Urothelium cell line (cell line): ENCODE measurements at regions not wholly inside any gene's neighbourhood (a gene's known extent, or its start where the extent isn't known, plus 50 kb on each side); places are given as distances from the start of the nearest gene placed in this dataset.
"Not testable (repeated sequence)": the region's sequence is repeated elsewhere in the genome, so short reads cannot be mapped to it uniquely, and the experiment has no call there.

Source experiments
- DNase-seq: peaks from one replicate; pipeline ENCODE4 v3.0.0; 2011; ENCODE audit warnings: low spot score, mixed read lengths
- FAIRE-seq: peaks from 2 replicates; lab custom pipeline; 2011; peaks lifted over from hg19 to GRCh38; lab: Jason Lieb, UNC

DNA sequence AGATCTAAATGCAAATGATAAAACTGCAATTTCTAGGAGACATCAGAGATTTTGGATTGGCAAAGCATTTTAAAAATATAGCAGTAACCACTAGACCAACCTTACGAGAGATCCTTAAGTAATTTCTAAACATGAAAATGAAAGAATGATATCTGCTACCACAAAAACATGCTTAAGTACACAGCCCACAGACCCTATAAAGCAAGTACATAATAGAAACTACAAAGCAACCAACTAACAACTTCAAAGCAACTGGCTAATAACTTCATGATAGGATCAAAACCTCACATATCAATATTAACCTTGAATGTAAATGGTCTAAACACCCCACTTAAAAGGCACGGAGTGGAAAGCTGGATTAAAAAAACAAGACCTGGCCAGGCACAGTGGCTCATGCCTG, 209.9 kb upstream of the SOX14 start:
- DNase-seq (no peak), FAIRE-seq (no peak)

DNA sequence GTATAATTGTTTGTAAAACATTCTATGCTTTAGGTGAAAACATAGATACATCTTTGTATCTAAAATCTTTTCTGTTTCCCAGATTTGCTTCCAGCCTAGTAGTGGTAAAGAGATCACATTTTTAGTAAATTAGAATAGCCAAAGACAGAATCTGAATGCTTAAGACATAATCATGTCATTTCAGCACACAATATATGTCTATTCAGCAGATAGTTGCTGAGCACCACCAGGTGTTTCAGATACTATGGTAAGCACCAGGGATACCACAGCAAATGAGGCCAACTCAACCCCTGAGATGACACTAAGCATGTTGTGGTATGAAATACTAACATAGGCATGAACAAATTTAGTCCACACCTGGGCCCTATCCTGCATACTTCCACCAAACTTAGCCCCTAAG, 195.2 kb upstream of the SOX14 start:
- no peak for DNase-seq
- no peak for FAIRE-seq

DNA sequence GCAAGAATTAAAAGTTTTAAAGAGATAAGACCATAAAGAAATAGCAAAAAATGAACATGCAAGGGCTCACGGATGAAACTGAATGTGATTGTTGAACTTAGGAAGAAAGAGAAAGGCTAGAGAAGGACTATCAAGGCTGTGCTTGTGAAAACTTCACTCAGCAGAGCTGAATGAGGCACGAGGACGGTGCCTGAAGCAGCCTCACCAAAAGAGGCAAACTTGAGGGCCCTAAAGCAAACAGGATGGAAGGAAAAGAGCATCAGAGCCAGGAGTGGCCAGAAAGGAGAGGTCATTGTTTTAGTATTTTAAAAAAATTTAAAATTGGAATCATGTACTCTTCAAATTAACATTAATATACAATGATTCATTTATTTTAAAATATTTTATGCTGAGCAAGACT, 191.2 kb upstream of the SOX14 start:
- no peak for DNase-seq
- no peak for FAIRE-seq

DNA sequence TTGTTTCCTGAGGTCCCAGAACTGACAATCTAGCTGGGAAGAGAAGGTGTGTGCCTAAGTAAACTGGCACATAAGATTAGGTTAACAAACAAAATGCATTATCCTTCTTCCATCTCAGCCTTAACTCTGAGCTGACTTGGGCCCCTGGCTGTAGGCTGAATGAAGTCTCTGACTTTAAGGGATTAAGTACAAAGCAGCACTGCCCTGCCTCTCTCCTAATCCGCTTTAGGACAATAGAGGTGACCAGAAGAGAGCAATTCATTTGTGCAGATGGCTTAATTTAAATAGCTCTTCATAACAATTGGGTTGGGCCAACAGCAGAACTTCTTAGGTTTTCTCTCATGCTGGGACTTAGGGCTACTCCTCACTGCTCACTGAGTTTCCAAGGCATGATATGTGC, 181.6 kb upstream of the SOX14 start:
- DNase-seq (no peak), FAIRE-seq (no peak)

DNA sequence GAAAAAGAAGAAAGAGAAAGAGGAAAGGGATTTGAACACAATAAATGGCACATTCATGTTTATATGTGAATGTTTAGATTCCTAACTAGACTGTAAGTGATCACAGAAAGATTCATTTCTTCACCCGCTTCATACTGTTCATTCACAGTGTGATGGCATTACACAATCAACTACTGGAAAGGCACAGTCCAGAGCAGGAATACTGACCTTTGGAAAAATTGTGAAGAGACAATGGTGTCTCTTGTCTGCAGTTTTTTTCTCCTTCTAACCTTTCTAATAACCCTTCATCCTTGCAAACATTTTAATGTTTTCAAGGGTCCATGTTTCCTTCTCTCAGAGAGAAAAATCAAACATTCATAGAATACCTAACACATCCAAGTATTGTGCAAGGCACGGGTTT, 180.9 kb upstream of the SOX14 start:
- FAIRE-seq (no peak), DNase-seq (no peak)

DNA sequence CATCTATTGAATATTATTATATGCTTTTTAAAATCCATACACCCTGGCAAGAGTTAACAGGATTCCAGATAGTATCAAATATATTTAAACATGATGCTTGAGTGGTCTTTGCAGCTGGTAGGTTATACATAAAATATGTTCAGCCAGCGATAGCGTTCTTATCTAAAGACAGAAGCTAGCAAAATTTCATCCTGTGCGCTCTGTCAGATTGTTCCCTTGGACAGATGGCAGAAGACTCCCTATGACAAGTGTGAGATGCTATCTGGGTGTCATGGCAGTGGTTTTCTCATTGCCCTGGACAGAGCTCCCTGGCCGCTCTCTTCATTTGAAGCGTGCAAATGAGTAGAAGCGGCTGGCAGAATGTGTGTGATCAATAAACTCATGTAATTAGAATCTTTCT, 175.2 kb upstream of the SOX14 start:
- no peak for FAIRE-seq
- DNase-seq = no peak

DNA sequence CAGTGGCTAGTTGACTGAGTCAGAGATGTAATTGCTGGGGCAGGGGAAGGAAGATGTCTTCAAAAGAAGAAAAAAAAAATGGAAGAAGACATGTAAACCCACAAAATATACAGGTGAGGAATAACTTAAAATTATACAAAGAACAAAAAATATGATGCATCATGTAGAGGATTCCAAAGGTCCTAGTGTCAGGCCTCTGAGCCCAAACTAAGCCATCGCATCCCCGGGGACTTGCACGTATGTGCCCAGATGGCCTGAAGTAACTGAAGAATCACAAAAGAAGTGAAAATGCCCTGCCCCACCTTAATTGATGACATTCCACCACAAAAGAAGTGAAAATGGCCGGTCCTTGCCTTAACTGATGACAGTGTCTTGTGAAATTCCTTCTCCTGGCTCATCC, 168.7 kb upstream of the SOX14 start:
- not testable (repeated sequence) for FAIRE-seq, DNase-seq

DNA sequence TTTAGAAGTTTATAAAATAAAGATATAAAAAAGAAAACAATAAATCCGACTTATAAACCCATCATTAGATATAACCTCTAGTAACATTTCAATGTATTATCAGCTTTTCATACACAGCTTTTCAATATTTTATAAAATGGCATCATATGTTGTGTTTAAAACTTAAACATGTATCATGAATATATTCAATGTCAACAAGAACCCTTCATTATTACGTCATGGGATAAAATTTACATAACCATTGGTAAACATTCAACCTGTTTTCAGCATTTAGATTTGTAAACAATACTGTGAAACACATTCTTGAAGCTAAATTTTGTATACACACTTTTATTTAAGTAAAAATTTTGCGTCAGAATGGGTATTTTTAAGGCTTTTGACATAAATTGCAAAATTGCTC, 153.4 kb upstream of the SOX14 start:
- FAIRE-seq (no peak), DNase-seq (no peak)

DNA sequence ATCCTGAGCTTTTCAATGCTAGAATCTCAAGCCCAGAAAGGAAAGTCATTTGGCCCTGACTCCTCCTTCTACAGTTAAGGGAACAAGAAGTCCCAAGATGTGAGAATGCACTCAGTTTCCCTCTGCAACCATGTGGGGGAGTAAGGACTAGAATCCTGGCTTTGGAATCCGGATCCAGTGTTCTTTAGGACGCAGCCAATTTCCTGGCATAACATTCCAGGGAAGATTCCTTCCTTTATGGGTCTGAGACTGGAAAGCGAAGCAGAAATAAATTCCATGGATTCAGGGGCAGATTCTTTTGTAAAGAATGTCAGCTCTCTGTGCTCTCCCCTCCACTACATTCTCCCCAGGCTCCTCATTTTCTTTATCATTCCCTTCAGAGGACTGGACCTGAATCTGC, 151.8 kb upstream of the SOX14 start:
- FAIRE-seq (no peak), DNase-seq (peak; percentile 3)

DNA sequence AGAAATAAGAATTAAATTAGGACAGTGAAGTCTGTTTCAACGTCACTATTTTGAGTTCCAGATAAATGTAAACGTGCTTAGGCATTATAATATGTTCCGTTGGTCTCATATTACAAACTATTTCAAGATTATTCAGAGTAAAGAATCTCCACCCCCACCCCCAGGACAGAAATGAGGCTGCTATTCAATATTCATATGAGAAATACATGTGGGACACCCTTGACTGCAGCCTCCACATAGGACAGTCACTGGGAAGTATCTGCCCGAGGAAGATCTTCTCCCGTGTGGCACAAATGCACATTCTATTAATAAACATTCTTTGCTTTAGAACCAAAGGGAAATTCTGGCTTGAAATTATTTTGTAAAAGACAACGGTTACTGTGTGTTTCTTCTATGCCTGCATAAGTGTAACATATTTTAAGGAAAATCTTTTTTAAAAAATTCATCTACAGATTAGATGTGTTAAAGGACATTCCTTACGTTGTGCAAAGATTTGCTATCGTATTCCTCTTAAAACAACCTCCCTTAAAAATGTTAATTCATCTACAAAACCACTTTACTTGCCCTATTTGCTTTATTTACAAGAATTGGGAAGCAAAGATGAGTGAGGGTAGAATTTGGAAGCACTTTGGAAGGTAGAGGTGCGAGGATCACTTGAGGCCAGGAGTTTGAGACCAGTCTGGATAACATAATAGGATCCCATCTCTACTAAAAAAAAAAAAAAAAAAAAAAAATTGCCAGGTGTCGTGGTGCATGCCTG, 148.3 kb upstream of the SOX14 start:
- no peak for DNase-seq
- no peak for FAIRE-seq

DNA sequence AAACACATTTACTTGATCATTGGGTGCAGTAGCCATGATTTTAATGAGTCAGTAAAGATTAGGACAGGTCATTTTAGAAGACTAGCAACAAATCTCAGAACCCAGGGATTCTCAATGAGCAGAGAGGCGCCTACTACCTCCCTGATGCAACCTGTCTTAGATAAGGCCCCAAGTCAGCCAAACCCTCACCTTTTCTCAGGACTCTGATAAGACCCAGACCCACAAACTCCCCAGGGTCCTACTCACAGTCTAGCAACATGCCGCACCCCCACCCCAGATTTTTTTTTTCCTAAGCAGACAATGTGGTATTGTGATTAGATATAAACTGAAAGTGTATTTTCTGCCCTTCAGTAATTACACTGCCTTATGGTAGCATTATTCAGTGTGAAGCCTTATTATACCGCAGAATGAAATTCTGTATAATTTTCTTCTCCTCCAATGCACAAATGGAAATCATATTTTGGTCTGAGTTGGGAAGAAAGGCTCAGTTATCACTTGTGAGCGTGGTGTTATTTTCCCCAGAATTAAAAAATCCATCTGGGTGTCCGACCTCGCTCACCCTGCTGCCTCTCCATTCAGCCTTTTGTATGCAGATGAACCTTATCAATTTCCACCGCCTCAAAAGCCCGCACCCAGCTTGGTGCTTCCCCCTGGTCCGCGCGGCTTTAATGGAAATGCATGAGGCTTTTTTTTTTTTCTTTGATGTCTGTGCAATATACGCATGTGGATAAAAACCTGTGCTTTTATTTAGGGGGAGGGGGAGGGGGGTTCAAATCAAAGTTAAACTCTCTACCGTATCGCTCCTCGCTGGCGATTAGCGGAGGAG, 122.0 kb upstream of the SOX14 start:
- no peak for DNase-seq
- no peak for FAIRE-seq

DNA sequence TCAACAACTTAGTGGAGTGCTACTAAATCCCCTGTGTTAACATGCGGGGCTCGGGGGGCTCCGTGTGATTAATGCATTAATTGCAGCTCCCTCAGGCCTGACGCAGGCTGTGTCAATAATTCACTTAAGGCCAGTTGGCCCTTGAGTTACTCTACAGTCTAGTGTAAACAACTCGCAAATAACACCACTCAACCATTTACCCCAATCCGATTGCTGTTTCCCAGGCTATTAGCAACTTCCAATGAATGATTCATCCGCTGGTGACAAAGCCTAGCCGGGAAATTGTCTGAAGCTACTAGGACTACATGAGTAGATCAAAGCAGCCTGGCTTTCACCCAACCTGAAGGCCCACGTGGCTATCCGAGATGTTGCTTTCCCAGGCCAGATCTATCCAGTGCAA, 121.3 kb upstream of the SOX14 start:
- FAIRE-seq (no peak), DNase-seq (no peak)

DNA sequence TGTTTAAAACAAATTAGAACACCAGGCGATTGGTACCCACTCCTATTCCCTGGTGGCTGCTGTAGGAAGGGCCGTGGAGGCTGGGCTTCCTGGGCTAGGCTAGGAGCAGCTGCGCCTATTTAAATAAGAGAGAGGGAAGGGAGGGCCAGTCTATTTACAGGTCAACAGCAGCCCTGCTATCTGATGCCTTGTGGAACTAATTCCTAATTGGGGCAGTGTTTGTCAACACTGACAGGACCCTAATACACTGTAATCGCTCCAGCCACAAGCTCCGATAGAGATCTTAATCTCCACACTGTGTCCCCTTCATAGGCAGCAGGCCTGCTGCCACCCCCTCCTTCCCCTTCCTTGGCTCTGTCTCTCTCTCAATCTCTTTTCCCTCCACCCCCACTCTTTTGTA, 116.9 kb upstream of the SOX14 start:
- no peak for FAIRE-seq

DNA sequence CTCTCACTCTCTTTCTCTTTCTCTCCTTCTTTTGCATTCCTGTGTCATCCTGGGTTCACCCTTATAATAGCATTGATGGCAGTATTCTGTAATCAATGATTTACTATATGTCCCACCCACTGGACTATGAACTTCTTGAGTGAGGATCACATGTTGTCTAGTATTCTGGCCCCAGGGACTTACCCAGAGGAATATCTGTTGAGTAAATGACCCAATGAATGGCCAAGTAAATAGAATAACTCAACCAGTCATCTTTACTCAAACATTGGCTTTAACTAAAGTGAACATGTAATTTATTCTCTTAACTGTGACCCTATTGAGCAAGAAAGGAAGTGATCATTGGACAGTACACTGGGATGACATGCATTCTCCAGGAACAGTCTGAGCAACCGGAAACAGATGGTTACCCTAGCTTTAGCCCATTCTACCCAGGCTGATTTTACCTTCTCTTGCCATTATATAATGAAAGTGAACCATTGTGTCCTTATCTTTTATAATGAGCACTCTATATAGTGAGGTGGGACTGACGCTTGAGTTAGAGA, 94.5 kb upstream of the SOX14 start:
- DNase-seq = no peak
- no peak for FAIRE-seq

More for the DNA sequence above, 116.9 kb upstream of the SOX14 start:
- DNase-seq = no peak

DNA sequence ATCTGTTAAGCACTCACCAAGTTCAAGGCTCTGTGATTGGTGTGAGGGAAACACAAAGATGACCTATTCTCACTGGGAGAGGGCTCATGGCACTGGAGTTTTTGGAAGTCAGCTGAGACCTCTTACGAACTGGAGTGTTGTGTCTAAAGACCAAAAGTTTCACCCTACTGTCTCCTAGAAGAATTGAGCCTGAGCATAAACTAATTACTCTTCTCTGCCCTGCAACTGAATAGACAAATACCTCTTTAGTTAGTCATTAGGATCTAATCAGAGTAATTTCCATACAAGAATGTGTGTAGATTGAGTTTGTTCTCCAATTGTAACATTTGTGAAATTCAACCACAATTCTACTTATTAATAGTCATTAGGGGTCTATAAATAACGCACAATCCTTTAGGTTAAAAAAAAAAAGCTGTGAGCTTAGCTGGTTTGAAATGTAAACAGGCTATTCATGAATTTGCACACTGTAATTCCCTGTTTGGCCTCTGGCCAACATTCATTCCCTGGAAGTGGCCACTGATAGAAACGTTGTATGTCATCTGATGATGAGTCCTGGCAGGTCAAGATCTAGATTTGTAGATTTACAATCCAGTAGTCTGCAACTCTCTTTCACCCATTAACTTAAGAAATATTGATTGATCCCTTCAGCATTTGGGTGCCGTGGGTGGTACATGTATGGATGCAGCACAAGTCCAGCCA, 76.8 kb upstream of the SOX14 start:
- no peak for DNase-seq
- FAIRE-seq = no peak

DNA sequence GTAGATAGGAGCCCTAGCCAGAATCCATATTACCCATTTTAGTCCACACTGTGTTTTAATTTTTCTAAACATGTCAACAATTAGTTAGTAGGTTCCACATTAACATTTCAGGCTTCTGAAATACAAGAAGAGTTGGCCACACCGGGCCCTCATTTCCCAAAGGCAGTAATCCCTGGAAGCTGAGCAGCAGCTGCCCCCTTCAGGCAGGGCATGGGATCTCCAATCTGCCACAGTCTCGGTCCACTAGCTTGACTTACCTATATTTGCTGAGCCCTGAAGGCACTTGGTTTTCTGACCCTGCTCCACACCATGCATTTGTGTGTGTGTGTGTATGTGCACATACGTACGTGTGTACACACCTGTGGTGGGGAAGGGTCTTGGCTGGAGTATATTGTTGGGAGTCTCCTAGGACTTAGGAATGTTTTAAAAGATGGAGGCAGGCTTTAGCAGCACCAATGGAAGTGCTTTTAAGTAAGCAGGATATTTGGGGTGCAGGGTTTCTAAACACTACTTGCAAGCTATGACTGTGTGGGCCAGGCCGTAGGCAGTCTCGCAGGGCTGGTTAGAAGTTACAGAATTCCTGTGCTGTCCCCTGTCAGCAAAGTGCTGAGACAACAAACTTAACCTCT, 71.2 kb upstream of the SOX14 start:
- DNase-seq = peak; percentile 36
- FAIRE-seq = no peak

DNA sequence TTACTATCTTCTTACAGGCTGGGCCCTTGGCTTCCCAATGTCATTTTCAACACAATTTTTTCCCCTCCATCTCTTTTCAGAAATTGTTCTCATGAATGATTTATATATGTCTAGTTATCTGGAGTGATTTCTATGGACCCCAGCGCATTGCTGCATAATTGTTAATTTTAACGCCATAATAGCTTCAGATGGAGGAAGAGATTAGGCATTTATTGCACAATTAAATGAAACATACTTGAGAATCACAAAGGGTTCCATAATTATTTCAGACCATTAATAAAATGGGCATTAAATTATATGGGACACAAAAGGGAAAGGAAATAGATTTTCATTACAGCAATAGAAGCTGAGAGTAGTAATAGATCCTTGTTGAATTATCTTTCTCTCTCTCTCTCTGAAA, 70.3 kb upstream of the SOX14 start:
- DNase-seq (no peak), FAIRE-seq (no peak)

DNA sequence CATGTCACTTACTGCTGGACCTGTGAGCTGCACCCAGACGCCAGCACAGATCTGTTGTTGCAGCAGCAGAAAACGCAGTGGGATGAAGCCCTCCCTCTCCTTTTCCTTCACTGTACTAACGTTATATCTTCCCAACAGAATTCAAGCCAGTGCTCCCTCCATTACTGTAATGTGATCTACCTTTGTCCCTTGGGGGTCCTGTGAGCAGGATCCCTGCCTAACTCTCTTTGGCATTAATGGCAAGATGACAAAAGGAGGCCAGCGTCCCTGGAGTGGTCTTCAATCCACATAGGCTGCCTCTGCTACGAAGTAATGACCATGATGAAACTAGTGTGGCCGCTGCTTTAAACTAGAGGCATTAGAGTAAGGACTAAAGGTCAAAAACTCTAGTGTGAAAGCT, 69.3 kb upstream of the SOX14 start:
- DNase-seq = no peak
- FAIRE-seq = no peak

DNA sequence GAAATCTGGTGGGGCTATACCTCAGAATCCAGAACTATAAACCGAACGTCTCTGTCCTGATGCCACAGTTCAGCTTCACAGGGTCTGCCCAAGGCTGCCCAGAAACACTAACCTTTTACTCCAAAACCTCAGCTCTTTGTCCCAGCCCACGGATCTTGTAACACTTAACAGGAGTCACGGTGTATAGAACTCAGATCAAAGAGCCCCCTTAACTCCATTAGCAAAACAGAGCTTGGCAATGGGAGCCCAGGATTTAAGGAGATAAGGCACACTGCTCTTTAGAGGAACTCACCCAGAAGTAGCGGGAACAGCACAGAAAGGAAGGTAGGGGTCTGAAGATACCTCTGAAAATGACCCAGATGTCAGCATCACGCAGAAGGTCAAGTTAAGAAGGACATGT, 68.8 kb upstream of the SOX14 start:
- DNase-seq (no peak), FAIRE-seq (no peak)

DNA sequence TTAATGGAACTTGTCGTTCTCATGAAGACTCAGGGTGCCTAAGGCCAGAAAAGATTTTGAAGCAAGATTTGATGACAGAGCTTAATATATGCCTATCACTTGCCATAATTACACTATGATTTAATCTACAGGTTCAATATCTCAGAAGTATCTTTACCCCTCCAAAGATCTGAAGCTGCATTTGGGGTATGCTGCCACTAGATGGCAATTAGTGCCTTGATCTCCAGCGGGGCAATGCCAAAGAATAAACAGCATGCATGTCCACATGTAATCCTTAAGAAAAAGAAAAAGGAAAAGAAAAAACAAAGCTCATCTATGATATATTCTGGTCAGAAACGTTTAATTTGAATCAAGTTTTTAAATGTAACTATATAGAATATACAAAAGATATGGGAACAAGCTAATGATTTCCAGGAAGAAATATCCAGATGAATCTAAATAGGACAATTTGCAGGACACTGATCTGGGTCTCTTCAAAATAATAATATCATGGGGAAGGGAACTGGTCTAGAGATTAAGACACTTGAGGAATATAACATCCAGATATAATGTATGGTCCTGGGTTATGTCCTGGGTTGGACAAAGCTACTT, 55.0 kb upstream of the SOX14 start:
- DNase-seq = no peak
- no peak for FAIRE-seq

DNA sequence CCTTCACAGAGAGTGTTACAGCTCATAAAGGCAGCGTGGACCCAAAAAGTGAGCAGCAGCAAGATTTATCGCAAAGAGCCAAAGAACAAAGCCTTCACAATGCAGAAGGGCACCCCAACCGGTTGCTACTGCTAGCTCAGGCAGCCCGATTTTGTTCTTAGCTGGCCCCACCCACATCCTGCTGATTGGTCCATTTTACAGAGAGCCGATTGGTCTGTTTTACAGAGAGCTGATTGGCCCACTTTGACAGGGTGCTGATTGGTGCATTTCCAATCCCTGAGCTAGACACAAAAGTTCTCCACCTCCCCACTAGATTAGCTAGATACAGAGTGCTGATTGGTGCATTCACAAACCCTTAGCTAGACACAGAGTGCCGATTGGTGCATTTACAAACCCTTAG, 50.1 kb upstream of the SOX14 start:
- DNase-seq, FAIRE-seq: not testable (repeated sequence)
